ENCODE measurements at regions not wholly inside any gene's neighbourhood (a gene's known extent, or its start where the extent isn't known, plus 50 kb on each side); places are given as distances from the start of the nearest gene placed in this dataset.
A peak's percentile ranks its signal among the peaks of the same experiment; 100 is the strongest.

DNA sequence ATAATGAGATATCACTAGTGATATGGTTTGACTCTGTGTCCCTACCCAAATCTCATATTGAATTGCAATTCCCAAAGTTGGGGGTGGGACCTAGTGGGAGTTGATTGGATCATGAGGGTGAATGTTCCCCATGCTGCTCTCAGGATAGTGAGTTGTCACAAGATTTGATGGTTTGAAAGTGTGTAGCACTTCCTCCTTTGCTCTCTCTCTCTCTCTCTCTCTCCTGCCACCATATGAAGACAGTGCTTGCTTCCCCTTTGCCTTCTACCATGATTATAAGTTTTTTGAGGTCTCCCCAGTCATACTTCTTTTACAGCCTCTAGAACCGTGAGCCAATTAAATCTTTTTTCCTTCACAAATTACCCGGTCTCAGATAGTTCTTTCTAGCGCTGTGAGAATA lies 1002.0 kb upstream of the ADGRB3 start:
- TF ChIP-seq, protein P1, sequence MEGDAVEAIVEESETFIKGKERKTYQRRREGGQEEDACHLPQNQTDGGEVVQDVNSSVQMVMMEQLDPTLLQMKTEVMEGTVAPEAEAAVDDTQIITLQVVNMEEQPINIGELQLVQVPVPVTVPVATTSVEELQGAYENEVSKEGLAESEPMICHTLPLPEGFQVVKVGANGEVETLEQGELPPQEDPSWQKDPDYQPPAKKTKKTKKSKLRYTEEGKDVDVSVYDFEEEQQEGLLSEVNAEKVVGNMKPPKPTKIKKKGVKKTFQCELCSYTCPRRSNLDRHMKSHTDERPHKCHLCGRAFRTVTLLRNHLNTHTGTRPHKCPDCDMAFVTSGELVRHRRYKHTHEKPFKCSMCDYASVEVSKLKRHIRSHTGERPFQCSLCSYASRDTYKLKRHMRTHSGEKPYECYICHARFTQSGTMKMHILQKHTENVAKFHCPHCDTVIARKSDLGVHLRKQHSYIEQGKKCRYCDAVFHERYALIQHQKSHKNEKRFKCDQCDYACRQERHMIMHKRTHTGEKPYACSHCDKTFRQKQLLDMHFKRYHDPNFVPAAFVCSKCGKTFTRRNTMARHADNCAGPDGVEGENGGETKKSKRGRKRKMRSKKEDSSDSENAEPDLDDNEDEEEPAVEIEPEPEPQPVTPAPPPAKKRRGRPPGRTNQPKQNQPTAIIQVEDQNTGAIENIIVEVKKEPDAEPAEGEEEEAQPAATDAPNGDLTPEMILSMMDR (IDR thresholded peaks at IDR 0.05) = no peak
- DNase-seq (ENCODE audit: low spot score) = no peak
- Mint-ChIP-seq H3K4me3 (ENCODE audit: unreplicated experiment) (no peak overlapping the region), H3K9me3 (ENCODE audit: low read depth) (peaks cover 11% of the 10 kb centered on the region), H3K27ac (ENCODE audit: unreplicated experiment) (no peak overlapping the region), H3K27me3 (ENCODE audit: low read depth) (no peaks in the 10 kb centered on the region), H3K36me3 (ENCODE audit: low read depth) (peaks cover 5% of the 10 kb centered on the region), H3K4me1 (ENCODE audit: low read depth) (peaks cover 24% of the 10 kb centered on the region)

GRCh38 chr6:67630146-67630545 lies 1004.9 kb upstream of the ADGRB3 start:
- Mint-ChIP-seq H3K27me3 (ENCODE audit: low read depth) (no peaks in the 10 kb centered on the region), H3K9me3 (ENCODE audit: low read depth) (peaks cover 7% of the 10 kb centered on the region), H3K4me3 (ENCODE audit: unreplicated experiment) (no peak overlapping the region), H3K36me3 (ENCODE audit: low read depth) (peaks cover 4% of the 10 kb centered on the region), H3K27ac (ENCODE audit: unreplicated experiment) (peak overlapping the region; percentile 57), H3K4me1 (ENCODE audit: low read depth) (peaks cover 31% of the 10 kb centered on the region)
- TF ChIP-seq, protein P1 (IDR thresholded peaks at IDR 0.05) = no peak
- no peak for DNase-seq (ENCODE audit: low spot score)

DNA sequence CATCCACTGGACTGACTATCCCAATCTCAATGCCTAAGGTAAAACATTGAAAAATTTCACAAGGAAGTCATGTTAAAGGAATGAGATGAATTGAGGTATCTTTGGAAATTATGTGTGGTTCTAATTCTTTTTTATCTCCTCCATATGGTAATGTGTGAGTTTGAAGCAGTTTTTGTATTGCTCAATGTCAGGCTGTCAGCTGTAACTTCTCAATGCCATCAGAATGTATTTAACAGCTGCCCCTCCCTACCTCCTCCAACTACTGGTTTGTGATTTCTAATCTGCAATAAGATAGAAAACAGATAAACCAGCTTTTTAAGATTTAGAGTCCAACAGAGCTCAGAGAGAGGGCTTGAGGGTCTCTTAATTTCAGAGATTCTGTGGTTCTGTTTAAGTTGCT lies 1005.8 kb upstream of the ADGRB3 start:
- Mint-ChIP-seq H3K4me3 (ENCODE audit: unreplicated experiment) (no peak overlapping the region), H3K9me3 (ENCODE audit: low read depth) (peaks cover 3% of the 10 kb centered on the region), H3K4me1 (ENCODE audit: low read depth) (peaks cover 31% of the 10 kb centered on the region), H3K27me3 (ENCODE audit: low read depth) (no peaks in the 10 kb centered on the region), H3K36me3 (ENCODE audit: low read depth) (peaks cover 2% of the 10 kb centered on the region), H3K27ac (ENCODE audit: unreplicated experiment) (no peak overlapping the region)
- TF ChIP-seq, protein P1 (IDR thresholded peaks at IDR 0.05) = no peak
- no peak for DNase-seq (ENCODE audit: low spot score)

DNA sequence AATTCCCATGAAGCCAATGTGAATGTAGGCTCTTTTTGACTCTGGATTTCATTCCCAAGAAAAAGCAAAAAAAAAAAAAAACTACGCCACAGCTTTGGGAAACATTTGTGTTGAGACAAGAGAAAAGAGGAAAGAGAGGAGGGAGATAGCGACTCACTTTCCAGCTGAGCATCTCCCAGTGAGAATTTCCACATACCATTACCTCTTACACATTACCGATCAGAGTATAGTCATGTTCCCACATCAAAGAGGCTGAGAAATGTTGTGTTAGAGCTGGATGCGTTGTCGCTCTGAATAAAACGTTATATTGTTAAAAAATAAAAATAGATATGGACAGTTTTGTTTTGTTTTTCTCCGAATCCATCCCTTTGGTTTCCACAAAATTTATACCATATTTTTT lies 1019.3 kb upstream of the ADGRB3 start:
- H3K27me3 Mint-ChIP-seq (ENCODE audit: low read depth) = no peaks in the 10 kb centered on the region
- no peaks in the 10 kb centered on the region for H3K4me1 Mint-ChIP-seq (ENCODE audit: low read depth)
- no peaks in the 10 kb centered on the region for H3K36me3 Mint-ChIP-seq (ENCODE audit: low read depth)
- TF ChIP-seq, protein P1 (IDR thresholded peaks at IDR 0.05) = no peak
- DNase-seq (ENCODE audit: low spot score) = no peak
- peaks cover 9% of the 10 kb centered on the region for H3K9me3 Mint-ChIP-seq (ENCODE audit: low read depth)
- H3K27ac Mint-ChIP-seq (ENCODE audit: unreplicated experiment) = no peak overlapping the region
- no peak overlapping the region for H3K4me3 Mint-ChIP-seq (ENCODE audit: unreplicated experiment)

DNA sequence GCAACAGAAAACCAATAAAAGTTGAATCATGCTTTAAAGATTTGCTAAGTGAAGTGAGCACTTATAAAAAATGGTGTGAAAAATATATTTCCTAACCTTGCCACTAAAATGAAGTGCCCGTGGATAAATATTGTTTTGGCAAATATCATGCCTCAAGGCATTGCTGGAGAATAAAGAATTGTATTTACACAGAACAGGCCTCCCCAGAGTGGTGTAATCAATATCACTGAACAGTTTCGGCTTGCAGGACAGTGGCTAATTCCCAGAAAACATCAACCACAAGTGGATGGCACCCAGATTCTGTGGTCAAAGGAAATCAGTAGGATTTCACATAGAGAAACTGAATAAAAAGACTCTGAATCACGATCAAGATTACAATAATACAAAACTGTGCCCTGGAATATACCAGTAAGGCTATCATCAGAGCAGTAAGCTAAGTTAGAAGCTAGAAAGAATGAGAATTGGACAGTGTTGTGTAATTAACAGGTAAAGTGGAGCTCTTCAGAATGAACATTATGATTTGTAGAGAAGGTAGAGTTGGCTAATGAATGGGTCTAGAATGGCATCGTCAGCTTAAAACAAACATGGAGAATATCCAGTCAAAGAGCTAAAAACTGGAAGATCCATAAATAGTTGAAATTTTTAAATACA lies 1026.9 kb upstream of the ADGRB3 start:
- TF ChIP-seq, protein P1 (IDR thresholded peaks at IDR 0.05) = no peak
- Mint-ChIP-seq H3K27me3 (ENCODE audit: low read depth) (no peaks in the 10 kb centered on the region), H3K27ac (ENCODE audit: unreplicated experiment) (no peak overlapping the region), H3K4me3 (ENCODE audit: unreplicated experiment) (no peak overlapping the region), H3K9me3 (ENCODE audit: low read depth) (no peaks in the 10 kb centered on the region), H3K36me3 (ENCODE audit: low read depth) (no peaks in the 10 kb centered on the region), H3K4me1 (ENCODE audit: low read depth) (peaks cover 14% of the 10 kb centered on the region)
- DNase-seq (ENCODE audit: low spot score) = no peak
